K562 (cell line): ENCODE measurements at regions not wholly inside any gene's neighbourhood (a gene's known extent, or its start where the extent isn't known, plus 50 kb on each side); places are given as distances from the start of the nearest gene placed in this dataset.
A peak's percentile ranks its signal among the peaks of the same experiment; 100 is the strongest.

ENCODE experiments used
- CBX3 ChIP-seq, 2 experiments: IDR thresholded peaks; 1 replicate in 1 of 2; 2 replicates in 1 of 2; pipeline ENCODE4 v1.6.1; 2012; ENCODE audit warnings: inconsistent platforms in 2 of 2, low read length in 2 of 2, borderline replicate concordance in 1 of 2, control low read depth in 1 of 2
- CREB3L1 ChIP-seq: fragments of 450-650 bp; IDR thresholded peaks from 2 replicates; pipeline ENCODE4 v1.6.1; 2014; ENCODE audit warnings: low read depth, mild to moderate bottlenecking, moderate library complexity, borderline replicate concordance
- FOXJ2 ChIP-seq: fragments of 200-800 bp; sonication (Bioruptor generic); IDR thresholded peaks from 2 replicates; pipeline ENCODE4 v1.6.1; 2016; ENCODE audit warnings: missing genetic modification characterization, missing compliant biosample characterization
- FOXP1 ChIP-seq: sonication (generic); formaldehyde crosslinking; IDR thresholded peaks from 2 replicates; pipeline ENCODE4 v1.8.0; 2022; ENCODE audit warnings: mild to moderate bottlenecking, missing genetic modification reagents
- GABPB1 ChIP-seq: sonication (generic); formaldehyde crosslinking; IDR thresholded peaks from 2 replicates; pipeline ENCODE4 v1.8.0; 2022; ENCODE audit warnings: mild to moderate bottlenecking, missing genetic modification reagents
- HMG20A ChIP-seq: fragments of 450-650 bp; formaldehyde crosslinking; conservative IDR thresholded peaks from 2 replicates; pipeline ENCODE4 v1.4.0; 2020; ENCODE audit warnings: mild to moderate bottlenecking, mixed read lengths
- HMG20B ChIP-seq: fragments of 250-450 bp; sonication (Bioruptor Pico); IDR thresholded peaks from 2 replicates; pipeline ENCODE4 v1.5.0; 2021; ENCODE audit warnings: mild to moderate bottlenecking
- KLF13 ChIP-seq: fragments of 450-650 bp; IDR thresholded peaks from 2 replicates; pipeline ENCODE4 v1.6.1; 2016; ENCODE audit warnings: missing genetic modification characterization, low read depth, mild to moderate bottlenecking, missing compliant biosample characterization, moderate library complexity, borderline replicate concordance
- LARP7 ChIP-seq: fragments of 450-650 bp; IDR thresholded peaks from 2 replicates; pipeline ENCODE4 v1.6.1; 2016
- MCM7 ChIP-seq, 2 experiments: fragments of 450-650 bp; IDR thresholded peaks; 2 replicates each; pipeline ENCODE4 v1.6.1; 2016 to 2018
- NFXL1 ChIP-seq: fragments of 450-650 bp; formaldehyde crosslinking; IDR thresholded peaks from 2 replicates; pipeline ENCODE4 v1.4.0; 2021; ENCODE audit warnings: mild to moderate bottlenecking
- NR4A1 ChIP-seq, 2 experiments: fragments of 250-450 bp in 1 of 2; fragments of 450-650 bp in 1 of 2; sonication (Bioruptor Pico) in 1 of 2; IDR thresholded peaks; 2 replicates each; pipeline versions ENCODE4 v1.4.0 to v1.6.1; 2016 to 2020; ENCODE audit warnings: mild to moderate bottlenecking in 2 of 2, missing compliant biosample characterization in 1 of 2, missing genetic modification characterization in 1 of 2, moderate library complexity in 1 of 2
- SETDB1 ChIP-seq: IDR thresholded peaks from one replicate; pipeline ENCODE4 v1.6.1; 2012; ENCODE audit warnings: low read length, control low read depth, inconsistent platforms
- SIN3B ChIP-seq: fragments of 450-650 bp; IDR thresholded peaks from 2 replicates; pipeline ENCODE4 v1.6.1; 2017; ENCODE audit warnings: low read depth, mild to moderate bottlenecking, moderate library complexity
- TOE1 ChIP-seq, 2 experiments: fragments of 450-650 bp in 1 of 2; sonication (generic) in 1 of 2; formaldehyde crosslinking in 1 of 2; IDR thresholded peaks; 2 replicates each; pipeline versions ENCODE4 v1.7.1 to v1.8.0; 2016 to 2022; ENCODE audit warnings: borderline replicate concordance in 2 of 2, mild to moderate bottlenecking in 2 of 2, antibody characterized with exemption in 1 of 2, inconsistent platforms in 1 of 2, low read depth in 1 of 2, missing genetic modification reagents in 1 of 2, moderate library complexity in 1 of 2
- ZBTB8A ChIP-seq: fragments of 450-650 bp; IDR thresholded peaks from 2 replicates; pipeline ENCODE4 v1.6.1; 2018; ENCODE audit warnings: mild to moderate bottlenecking, moderate library complexity; ENCODE audit not compliant: partially characterized antibody
- ZEB2 ChIP-seq: fragments of 450-650 bp; IDR thresholded peaks from 2 replicates; pipeline ENCODE4 v1.6.1; 2016
- ZSCAN29 ChIP-seq: fragments of 450-650 bp; IDR thresholded peaks from 2 replicates; pipeline ENCODE4 v1.6.1; 2017
- TF ChIP-seq, protein P1 (sequence below): fragments of 450-650 bp; formaldehyde crosslinking; IDR thresholded peaks from 2 replicates; pipeline ENCODE4 v1.4.0; 2022; ENCODE audit warnings: mild to moderate bottlenecking, moderate library complexity
- TF ChIP-seq, protein P2 (sequence below): fragments of 450-650 bp; formaldehyde crosslinking; IDR thresholded peaks from 2 replicates; pipeline ENCODE4 v1.4.0; 2022; ENCODE audit warnings: missing genetic modification characterization

GRCh38 chr3:14278799-14279625, 100.4 kb downstream of the LSM3 start (continued):
- TF ChIP-seq KLF13 (no peak), MCM7 (IDR thresholded peaks at IDR 0.05) (no peak), TOE1 (IDR thresholded peaks at IDR 0.05; ENCODE audit: borderline replicate concordance) (peak; percentile 80; the same call in 1 of the 2 replicates), TOE1 (CRISPR knock-in tag; IDR thresholded peaks at IDR 0.05; ENCODE audit: borderline replicate concordance, low read depth) (no peak), NFXL1 (CRISPR knock-in tag) (no peak), SIN3B (no peak), CREB3L1 (no peak), ZSCAN29 (no peak), FOXP1 (0 out of 2 replicates have a peak, but pooled peaks have one; percentile 22), GABPB1 (no peak), CBX3 (IDR thresholded peaks at IDR 0.05; ENCODE audit: borderline replicate concordance in 1 of 2, low read length in 2 of 2) (peak in 1 of 2 experiments; percentile 70; a peak in 1 of 3 replicates), HMG20B (CRISPR knock-in tag) (no peak), FOXJ2 (tag) (no peak), LARP7 (no peak), ZBTB8A (no peak), SETDB1 (no peak), NR4A1 (CRISPR knock-in tag; IDR thresholded peaks at IDR 0.05) (no peak), NR4A1 (tag; IDR thresholded peaks at IDR 0.05) (no peak), ZEB2 (peak; percentile 65; the same call in 1 of the 2 replicates), HMG20A (no peak)
- TF ChIP-seq, protein P1, sequence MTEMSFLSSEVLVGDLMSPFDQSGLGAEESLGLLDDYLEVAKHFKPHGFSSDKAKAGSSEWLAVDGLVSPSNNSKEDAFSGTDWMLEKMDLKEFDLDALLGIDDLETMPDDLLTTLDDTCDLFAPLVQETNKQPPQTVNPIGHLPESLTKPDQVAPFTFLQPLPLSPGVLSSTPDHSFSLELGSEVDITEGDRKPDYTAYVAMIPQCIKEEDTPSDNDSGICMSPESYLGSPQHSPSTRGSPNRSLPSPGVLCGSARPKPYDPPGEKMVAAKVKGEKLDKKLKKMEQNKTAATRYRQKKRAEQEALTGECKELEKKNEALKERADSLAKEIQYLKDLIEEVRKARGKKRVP (CRISPR knock-in tag), result no peak
- TF ChIP-seq, protein P2, sequence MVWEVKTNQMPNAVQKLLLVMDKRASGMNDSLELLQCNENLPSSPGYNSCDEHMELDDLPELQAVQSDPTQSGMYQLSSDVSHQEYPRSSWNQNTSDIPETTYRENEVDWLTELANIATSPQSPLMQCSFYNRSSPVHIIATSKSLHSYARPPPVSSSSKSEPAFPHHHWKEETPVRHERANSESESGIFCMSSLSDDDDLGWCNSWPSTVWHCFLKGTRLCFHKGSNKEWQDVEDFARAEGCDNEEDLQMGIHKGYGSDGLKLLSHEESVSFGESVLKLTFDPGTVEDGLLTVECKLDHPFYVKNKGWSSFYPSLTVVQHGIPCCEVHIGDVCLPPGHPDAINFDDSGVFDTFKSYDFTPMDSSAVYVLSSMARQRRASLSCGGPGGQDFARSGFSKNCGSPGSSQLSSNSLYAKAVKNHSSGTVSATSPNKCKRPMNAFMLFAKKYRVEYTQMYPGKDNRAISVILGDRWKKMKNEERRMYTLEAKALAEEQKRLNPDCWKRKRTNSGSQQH (CRISPR knock-in tag), result no peak
